SK-N-SH (cell line): ENCODE measurements at regions not wholly inside any gene's neighbourhood (a gene's known extent, or its start where the extent isn't known, plus 50 kb on each side); places are given as distances from the start of the nearest gene placed in this dataset.
"Not testable (repeated sequence)": the region's sequence is repeated elsewhere in the genome, so short reads cannot be mapped to it uniquely, and the experiment has no call there.

ENCODE experiments used
- CTCF ChIA-PET: fragments of 300-600, 350-600 bp; formaldehyde crosslinking; extraction: SDS; loops from one replicate; lab custom pipeline; 2021; lab: Yijun Ruan, JAX
- POLR2A ChIA-PET: fragments of 350-600 bp; sonication (Branson Sonifier 250); formaldehyde crosslinking; extraction: SDS; loops from one replicate; lab custom pipeline; 2020; ENCODE audit warnings: antibody characterized with exemption, inconsistent platforms; lab: Yijun Ruan, JAX
- DNase-seq: peaks from one replicate; pipeline ENCODE4 v3.0.0; 2012
- H2AFZ ChIP-seq: fragments of 200-600 bp; sonication (generic); 2 replicates; pipeline ENCODE4 v1.8.1; 2016; ENCODE audit warnings: antibody characterized with exemption, mild to moderate bottlenecking, low read depth
- H3F3A ChIP-seq: fragments of 200-600 bp; sonication (generic); replicated peaks from 2 replicates; pipeline ENCODE3; 2016; ENCODE audit warnings: antibody characterized with exemption, mild to moderate bottlenecking; ENCODE audit not compliant: insufficient read depth
- H3K27ac ChIP-seq, 2 experiments: fragments of 200-500 bp in 1 of 2; fragments of 200-600 bp in 1 of 2; sonication (Bioruptor generic) in 1 of 2; sonication (generic), shearing (Covaris generic) in 1 of 2; 2 replicates each; pipeline versions ENCODE4 v1.5.1 to v1.6.1; 2014 to 2016; ENCODE audit warnings: low read depth in 2 of 2, inconsistent platforms in 1 of 2, low read length in 1 of 2, mild to moderate bottlenecking in 1 of 2, mixed read lengths in 1 of 2
- H3K27me3 ChIP-seq: fragments of 200-600 bp; sonication (generic), shearing (Covaris generic); 2 replicates; pipeline ENCODE4 v1.6.1; 2016; ENCODE audit warnings: mixed run types; ENCODE audit not compliant: insufficient read depth
- H3K36me3 ChIP-seq, 2 experiments: fragments of 200-500 bp in 1 of 2; fragments of 200-600 bp in 1 of 2; sonication (Bioruptor generic) in 1 of 2; sonication (generic) in 1 of 2; replicated peaks in 1 of 2; 2 replicates each; pipeline versions ENCODE3 to v1.5.1; 2014 to 2016; ENCODE audit warnings: low read length in 1 of 2, mild to moderate bottlenecking in 1 of 2; ENCODE audit not compliant: insufficient read depth in 2 of 2, control insufficient read depth in 1 of 2
- H3K4me1 ChIP-seq, 2 experiments: fragments of 200-500 bp in 1 of 2; fragments of 200-600 bp in 1 of 2; sonication (Bioruptor generic) in 1 of 2; sonication (generic), shearing (Covaris generic) in 1 of 2; 2 replicates each; pipeline versions ENCODE4 v1.5.1 to v1.6.1; 2014 to 2016; ENCODE audit warnings: low read depth in 1 of 2, low read length in 1 of 2, mixed run types in 1 of 2; ENCODE audit not compliant: insufficient read depth in 2 of 2, control insufficient read depth in 1 of 2
- H3K4me2 ChIP-seq: fragments of 200-600 bp; sonication (generic), shearing (Covaris generic); 2 replicates; pipeline ENCODE4 v1.6.1; 2017; ENCODE audit warnings: mixed run types
- H3K4me3 ChIP-seq, 2 experiments: fragments of 200-500 bp in 1 of 2; fragments of 200-600 bp in 1 of 2; sonication (Bioruptor generic) in 1 of 2; sonication (generic), shearing (Covaris generic) in 1 of 2; 2 replicates each; pipeline versions ENCODE4 v1.5.1 to v1.8.1; 2014 to 2016; ENCODE audit warnings: low read depth in 2 of 2, inconsistent platforms in 1 of 2, low read length in 1 of 2, mild to moderate bottlenecking in 1 of 2, mixed read lengths in 1 of 2, moderate library complexity in 1 of 2
- H3K79me2 ChIP-seq: fragments of 200-600 bp; sonication (generic); 2 replicates; pipeline ENCODE4 v1.8.1; 2017; ENCODE audit warnings: mild to moderate bottlenecking; ENCODE audit not compliant: insufficient read depth
- H3K9ac ChIP-seq: fragments of 200-600 bp; sonication (generic); 2 replicates; pipeline ENCODE4 v1.6.1; 2017; ENCODE audit warnings: mixed run types
- H3K9me2 ChIP-seq: fragments of 200-600 bp; sonication (generic); 2 replicates; pipeline ENCODE4 v1.6.1; 2017; ENCODE audit warnings: mixed run types
- H3K9me3 ChIP-seq: fragments of 200-600 bp; sonication (generic); 2 replicates; pipeline ENCODE4 v1.6.1; 2017; ENCODE audit warnings: mixed run types, mild to moderate bottlenecking, moderate library complexity
- H4K20me1 ChIP-seq: fragments of 200-600 bp; sonication (generic); 2 replicates; pipeline ENCODE4 v1.6.1; 2017; ENCODE audit warnings: mild to moderate bottlenecking, mixed run types; ENCODE audit not compliant: insufficient read depth
- GATA2 ChIP-seq: sonication (generic); formaldehyde crosslinking; IDR thresholded peaks from 2 replicates; pipeline ENCODE4 v1.5.0; 2020; ENCODE audit warnings: mild to moderate bottlenecking, missing genetic modification reagents
- IRF3 ChIP-seq: fragments of 150-350 bp; IDR thresholded peaks from 2 replicates; pipeline ENCODE4 v1.6.1; 2016; ENCODE audit warnings: mild to moderate bottlenecking, low read depth, low read length
- JUND ChIP-seq: IDR thresholded peaks from 2 replicates; pipeline ENCODE4 v1.4.0; 2012
- MAX ChIP-seq: IDR thresholded peaks from 2 replicates; pipeline ENCODE4 v1.4.0; 2012; ENCODE audit warnings: low read depth
- MXI1 ChIP-seq: IDR thresholded peaks from 2 replicates; pipeline ENCODE4 v1.6.1; 2012; ENCODE audit warnings: mild to moderate bottlenecking, low read depth, low read length, improper control_type of control experiment
- NFIC ChIP-seq: IDR thresholded peaks from 2 replicates; pipeline ENCODE4 v1.4.0; 2012; ENCODE audit warnings: borderline replicate concordance
- RAD21 ChIP-seq: IDR thresholded peaks from 2 replicates; pipeline ENCODE4 v1.6.1; 2012; ENCODE audit warnings: mild to moderate bottlenecking, low read length
- RCOR1 ChIP-seq: fragments of 150-350 bp; IDR thresholded peaks from 2 replicates; pipeline ENCODE4 v1.6.1; 2017; ENCODE audit warnings: antibody characterized with exemption, low read length
- REST ChIP-seq: IDR thresholded peaks from 2 replicates; pipeline ENCODE4 v1.6.1; 2012; ENCODE audit warnings: mild to moderate bottlenecking, low read depth, low read length, moderate library complexity
- RXRA ChIP-seq: IDR thresholded peaks from 2 replicates; pipeline ENCODE4 v1.4.0; 2012; ENCODE audit warnings: low read depth, mild to moderate bottlenecking, borderline replicate concordance
- TAF1 ChIP-seq: IDR thresholded peaks from 2 replicates; pipeline ENCODE4 v1.6.1; 2012; ENCODE audit warnings: low read depth, mild to moderate bottlenecking, low read length, moderate library complexity, borderline replicate concordance
- USF2 ChIP-seq: fragments of 150-350 bp; IDR thresholded peaks from 2 replicates; pipeline ENCODE4 v1.6.1; 2017; ENCODE audit warnings: antibody characterized with exemption, low read length, low read depth, borderline replicate concordance
- YY1 ChIP-seq: IDR thresholded peaks from 2 replicates; pipeline ENCODE4 v1.4.0; 2012; ENCODE audit warnings: low read depth, mild to moderate bottlenecking
- ZBTB33 ChIP-seq: IDR thresholded peaks from 2 replicates; pipeline ENCODE4 v1.4.0; 2012; ENCODE audit warnings: low read depth, borderline replicate concordance
- WGBS: methylation state at CpG from one replicate; pipeline ENCODE4 v1.1.6; 2017; ENCODE audit warnings: low lambda C conversion rate; 5-methylcytosine and 5-hydroxymethylcytosine counted together

- Histone ChIP-seq H3K4me1 (no peaks in the 10 kb centered on the region), H3K27ac (no peak overlapping the region), H4K20me1 (no peaks in the 10 kb centered on the region), H3K79me2 (no peaks in the 10 kb centered on the region), H3K4me2 (no peak overlapping the region), H2AFZ (no peak overlapping the region), H3F3A (no peaks in the 10 kb centered on the region), H3K36me3 (no peaks in the 10 kb centered on the region), H3K9me3 (0 out of 2 replicates have a peak, but pooled peaks cover 14% of the 10 kb centered on the region), H3K4me3 (no peak overlapping the region), H3K27me3 (no peaks in the 10 kb centered on the region), H3K9ac (no peak overlapping the region), H3K9me2 (no peaks in the 10 kb centered on the region)
- ChIA-PET POLR2A (no interaction called here), CTCF (no interaction called here)
- no peak for DNase-seq
- WGBS = 32% methylated on average over 2 of the region's 2 CpGs
- TF ChIP-seq REST = no peak
- no peak for TF ChIP-seq TAF1
- no peak for TF ChIP-seq YY1
- TF ChIP-seq RCOR1 = no peak
These were observed 203.1 kb upstream of the ARRDC3 start for GRCh38 chr5:91586232-91586631.

- H3K79me2 ChIP-seq = no peaks in the 10 kb centered on the region
- no peaks in the 10 kb centered on the region for H3K4me1 ChIP-seq
- no peaks in the 10 kb centered on the region for H3K9me3 ChIP-seq
- POLR2A ChIA-PET = no interaction called here
- no peak overlapping the region for H3K4me3 ChIP-seq
- no peaks in the 10 kb centered on the region for H3K36me3 ChIP-seq
- TF ChIP-seq IRF3 = no peak
- TF ChIP-seq USF2 = no peak
- no peak for TF ChIP-seq NFIC
- no peak for TF ChIP-seq MAX
- TF ChIP-seq JUND = no peak
- TF ChIP-seq ZBTB33 = no peak
- no peak for TF ChIP-seq RAD21
- TF ChIP-seq GATA2 (CRISPR knock-in tag) = no peak
- no peak for TF ChIP-seq RXRA
- TF ChIP-seq RCOR1 = no peak
- TF ChIP-seq MXI1 = no peak
- no peaks in the 10 kb centered on the region for H3F3A ChIP-seq
- H3K4me2 ChIP-seq = no peak overlapping the region
- 40% methylated on average over 2 of the region's 2 CpGs for WGBS
- H3K9ac ChIP-seq = no peak overlapping the region
- CTCF ChIA-PET = no interaction called here
- DNase-seq = no peak
- no peaks in the 10 kb centered on the region for H4K20me1 ChIP-seq
- no peak overlapping the region for H3K27ac ChIP-seq
- H2AFZ ChIP-seq = no peak overlapping the region
- no peaks in the 10 kb centered on the region for H3K9me2 ChIP-seq
- H3K27me3 ChIP-seq = no peaks in the 10 kb centered on the region
These were observed 201.2 kb upstream of the ARRDC3 start for GRCh38 chr5:91584352-91584751.

- POLR2A ChIA-PET, H3K4me1 ChIP-seq, H3K4me2 ChIP-seq, H3F3A ChIP-seq, H3K9me3 ChIP-seq, H3K36me3 ChIP-seq, H3K27ac ChIP-seq, DNase-seq, H2AFZ ChIP-seq, CTCF ChIA-PET, H3K9me2 ChIP-seq, H3K4me3 ChIP-seq, H4K20me1 ChIP-seq, H3K79me2 ChIP-seq, H3K9ac ChIP-seq, H3K27me3 ChIP-seq: not testable (repeated sequence)
- WGBS = 36% methylated on average over 2 of the region's 2 CpGs
These were observed 182.9 kb upstream of the ARRDC3 start for GRCh38 chr5:91566012-91566411.
